H9 (cell line): ENCODE measurements at regions not wholly inside any gene's neighbourhood (a gene's known extent, or its start where the extent isn't known, plus 50 kb on each side); places are given as distances from the start of the nearest gene placed in this dataset.

Experiments used
- DNase-seq: peaks from one replicate; pipeline ENCODE4 v3.0.0-alpha.2; 2017
- H2AFZ ChIP-seq: one replicate; pipeline ENCODE4 v1.6.1; 2013; ENCODE audit warnings: mild to moderate bottlenecking, low read length, control low read depth, moderate library complexity
- H2AK5ac ChIP-seq: 2 replicates; pipeline ENCODE4 v1.6.1; 2013; ENCODE audit warnings: low read length, control low read depth, mixed read lengths; ENCODE audit not compliant: insufficient read length
- H2BK120ac ChIP-seq: one replicate; pipeline ENCODE4 v1.6.1; 2013; ENCODE audit warnings: low read depth, mild to moderate bottlenecking, low read length, control low read depth, inconsistent platforms; ENCODE audit not compliant: poor library complexity, severe bottlenecking
- H2BK12ac ChIP-seq: 2 replicates; pipeline ENCODE4 v1.6.1; 2013; ENCODE audit warnings: low read length, control low read depth, mixed read lengths, low read depth; ENCODE audit not compliant: insufficient read length
- H2BK15ac ChIP-seq: 2 replicates; pipeline ENCODE4 v1.6.1; 2013; ENCODE audit warnings: low read depth, low read length, control low read depth
- H2BK20ac ChIP-seq: one replicate; pipeline ENCODE4 v1.6.1; 2013; ENCODE audit warnings: low read depth, mild to moderate bottlenecking, low read length, control low read depth, inconsistent platforms; ENCODE audit not compliant: poor library complexity, severe bottlenecking
- H2BK5ac ChIP-seq: 2 replicates; pipeline ENCODE4 v1.6.1; 2013; ENCODE audit warnings: low read length, control low read depth, mixed read lengths; ENCODE audit not compliant: insufficient read length
- H3K14ac ChIP-seq: 2 replicates; pipeline ENCODE4 v1.6.1; 2013; ENCODE audit warnings: low read length, control low read depth; ENCODE audit not compliant: insufficient read depth
- H3K18ac ChIP-seq: 2 replicates; pipeline ENCODE4 v1.6.1; 2013; ENCODE audit warnings: low read depth, mild to moderate bottlenecking, mixed read lengths, low read length, control low read depth; ENCODE audit not compliant: insufficient read length
- H3K23ac ChIP-seq: 2 replicates; pipeline ENCODE4 v1.6.1; 2013; ENCODE audit warnings: low read length, control low read depth, mixed read lengths, low read depth; ENCODE audit not compliant: insufficient read length
- H3K23me2 ChIP-seq: 2 replicates; pipeline ENCODE4 v1.6.1; 2013; ENCODE audit warnings: low read depth, mild to moderate bottlenecking, mixed read lengths, low read length, control low read depth; ENCODE audit not compliant: insufficient read length, poor library complexity, severe bottlenecking
- H3K27ac ChIP-seq: 2 replicates; pipeline ENCODE4 v1.5.1; 2013; ENCODE audit warnings: low read length, control low read depth, mixed read lengths, low read depth; ENCODE audit not compliant: insufficient read length
- H3K27me3 ChIP-seq: 2 replicates; pipeline ENCODE4 v1.6.1; 2013; ENCODE audit warnings: low read length, control low read depth, inconsistent platforms; ENCODE audit not compliant: insufficient read depth
- H3K4ac ChIP-seq: 2 replicates; pipeline ENCODE4 v1.6.1; 2013; ENCODE audit warnings: low read depth, mild to moderate bottlenecking, control low read depth, inconsistent platforms, low read length, moderate library complexity
- H3K4me1 ChIP-seq: 2 replicates; pipeline ENCODE4 v1.6.1; 2013; ENCODE audit warnings: low read length, control low read depth, inconsistent platforms; ENCODE audit not compliant: insufficient read depth
- H3K4me2 ChIP-seq: 2 replicates; pipeline ENCODE4 v1.6.1; 2013; ENCODE audit warnings: low read length, control low read depth, mixed read lengths; ENCODE audit not compliant: insufficient read length, insufficient read depth
- H3K56ac ChIP-seq: 2 replicates; pipeline ENCODE4 v1.6.1; 2013; ENCODE audit warnings: low read depth, mild to moderate bottlenecking, mixed read lengths, low read length, control low read depth; ENCODE audit not compliant: insufficient read length
- H3K79me1 ChIP-seq: 2 replicates; pipeline ENCODE4 v1.6.1; 2013; ENCODE audit warnings: low read depth, mild to moderate bottlenecking, moderate library complexity, low read length, control low read depth, inconsistent platforms; ENCODE audit not compliant: insufficient read depth, poor library complexity, severe bottlenecking
- H3K79me2 ChIP-seq: 2 replicates; pipeline ENCODE4 v1.6.1; 2013; ENCODE audit warnings: low read length, control low read depth, inconsistent platforms; ENCODE audit not compliant: insufficient read depth
- H3K9ac ChIP-seq: 2 replicates; pipeline ENCODE4 v1.6.1; 2013; ENCODE audit warnings: low read length, control low read depth, mixed read lengths; ENCODE audit not compliant: insufficient read length; ENCODE audit errors: extremely low read depth
- H3K9me3 ChIP-seq: one replicate; pipeline ENCODE4 v1.6.1; 2013; ENCODE audit warnings: low read depth, low read length, inconsistent platforms; ENCODE audit not compliant: control insufficient read depth
- H3T11ph ChIP-seq: one replicate; pipeline ENCODE4 v1.6.1; 2013; ENCODE audit warnings: mild to moderate bottlenecking, low read length, control low read depth, inconsistent platforms
- H4K20me1 ChIP-seq: one replicate; pipeline ENCODE4 v1.6.1; 2013; ENCODE audit not compliant: control insufficient read depth, insufficient read length, insufficient read depth
- H4K5ac ChIP-seq: 2 replicates; pipeline ENCODE4 v1.6.1; 2013; ENCODE audit warnings: low read depth, mild to moderate bottlenecking, mixed read lengths, low read length, control low read depth; ENCODE audit not compliant: insufficient read length
- H4K8ac ChIP-seq: replicated peaks from 2 replicates; pipeline ENCODE4 v1.6.1; 2013; ENCODE audit warnings: low read length, control low read depth, mixed read lengths, low read depth; ENCODE audit not compliant: insufficient read length
- H4K91ac ChIP-seq: 2 replicates; pipeline ENCODE4 v1.6.1; 2013; ENCODE audit warnings: low read depth, mild to moderate bottlenecking, moderate library complexity, mixed read lengths, low read length, control low read depth; ENCODE audit not compliant: insufficient read length
- H3K27ac Mint-ChIP-seq, 3 experiments: 2 replicates in 2 of 3; 3 replicates in 1 of 3; pipeline ENCODE4 v1.8.0; 2020 to 2021; ENCODE audit warnings: mixed read lengths in 3 of 3, mild to moderate bottlenecking in 1 of 3, moderate library complexity in 1 of 3
- H3K27me3 Mint-ChIP-seq: 2 replicates; pipeline ENCODE4 v1.8.0; 2021; ENCODE audit warnings: low read depth, mild to moderate bottlenecking, moderate library complexity, mixed read lengths
- H3K36me3 Mint-ChIP-seq, 3 experiments: 2 replicates in 2 of 3; 3 replicates in 1 of 3; pipeline ENCODE4 v1.8.0; 2020 to 2021; ENCODE audit warnings: low read depth in 3 of 3, mixed read lengths in 3 of 3; ENCODE audit not compliant: insufficient read depth in 1 of 3
- H3K4me1 Mint-ChIP-seq, 2 experiments: 2 replicates each; pipeline ENCODE4 v1.8.0; 2020; ENCODE audit warnings: mixed read lengths in 2 of 2
- H3K4me3 Mint-ChIP-seq, 2 experiments: 2 replicates in 1 of 2; 3 replicates in 1 of 2; pipeline ENCODE4 v1.8.0; 2020 to 2021; ENCODE audit warnings: mild to moderate bottlenecking in 2 of 2, mixed read lengths in 2 of 2, moderate library complexity in 1 of 2
- H3K9me3 Mint-ChIP-seq, 2 experiments: 2 replicates in 1 of 2; 3 replicates in 1 of 2; pipeline ENCODE4 v1.8.0; 2020; ENCODE audit warnings: mild to moderate bottlenecking in 2 of 2, mixed read lengths in 2 of 2, moderate library complexity in 1 of 2
- CTCF ChIP-seq: fragments of 200-600 bp; sonication (generic); conservative IDR thresholded peaks from 3 replicates; pipeline ENCODE4 v1.8.0; 2021; ENCODE audit warnings: antibody characterized with exemption, mild to moderate bottlenecking
- WGBS: extraction: QIAGEN DNeasy Blood & Tissue Kit; methylation state at CpG from one replicate; pipeline ENCODE4 v1.1.7; 2013; ENCODE audit warnings: missing lambda C conversion rate, low lambda C conversion rate, mixed read lengths; ENCODE audit not compliant: insufficient read length; ENCODE audit errors: extremely low coverage; 5-methylcytosine and 5-hydroxymethylcytosine counted together

GRCh38 chr5:96280946-96281393, 152.1 kb downstream of the PCSK1 start:
- H4K91ac ChIP-seq: no peak overlapping the region
- H3K27me3 ChIP-seq: no peaks in the 10 kb centered on the region
- no peak overlapping the region for H3K9ac ChIP-seq

More at GRCh38 chr5:96280946-96281393, 152.1 kb downstream of the PCSK1 start:
- H3K23me2 ChIP-seq: no peaks in the 10 kb centered on the region
- no peak overlapping the region for H3K4ac ChIP-seq
- no peak overlapping the region for H3K14ac ChIP-seq
- no peak overlapping the region for H3K27ac ChIP-seq
- WGBS: no CpG with 5 or more reads among the region's 2 CpGs
- H2AFZ ChIP-seq: no peak overlapping the region
- Mint-ChIP-seq H3K9me3 (peaks cover 0 to 5% of the 10 kb centered on the region in 2 experiments; a peak in 1 of 5 replicates), H3K4me1 (peaks cover 10 to 13% of the 10 kb centered on the region in 2 experiments), H3K4me3 (no peak overlapping the region), H3K27me3 (no peaks in the 10 kb centered on the region), H3K36me3 (peaks cover 0 to 7% (median 0%) of the 10 kb centered on the region in 3 experiments; a peak in 2 of 7 replicates), H3K27ac (no peak overlapping the region)
- H2BK12ac ChIP-seq: no peak overlapping the region
- no peak overlapping the region for H3K23ac ChIP-seq
- no peak overlapping the region for H3T11ph ChIP-seq
- H2BK15ac ChIP-seq: no peak overlapping the region
- no peaks in the 10 kb centered on the region for H3K9me3 ChIP-seq
- H4K20me1 ChIP-seq: no peaks in the 10 kb centered on the region
- no peak overlapping the region for H4K5ac ChIP-seq
- no peak for TF ChIP-seq CTCF
- H3K18ac ChIP-seq: no peak overlapping the region
- no peak for DNase-seq
- H2BK5ac ChIP-seq: no peak overlapping the region
- H3K4me1 ChIP-seq: no peaks in the 10 kb centered on the region
- H2BK20ac ChIP-seq: no peak overlapping the region
- no peak overlapping the region for H2AK5ac ChIP-seq
- H3K79me2 ChIP-seq: no peaks in the 10 kb centered on the region
- H4K8ac ChIP-seq: no peak overlapping the region
- H3K79me1 ChIP-seq: no peaks in the 10 kb centered on the region
- H2BK120ac ChIP-seq: no peak overlapping the region
- no peak overlapping the region for H3K4me2 ChIP-seq
- no peak overlapping the region for H3K56ac ChIP-seq
